Stomach (tissue), 4 donors: ENCODE measurements at regions not wholly inside any gene's neighbourhood (a gene's known extent, or its start where the extent isn't known, plus 50 kb on each side); places are given as distances from the start of the nearest gene placed in this dataset.

Experiments used
- EP300 ChIP-seq: sonication (generic); formaldehyde crosslinking; IDR thresholded peaks from one replicate; pipeline ENCODE4 v1.6.1; 2017; ENCODE audit warnings: antibody characterized with exemption
- POLR2A ChIP-seq, 4 donors: fragments of 450-650 bp; IDR thresholded peaks; one replicate each; pipeline ENCODE4 v1.6.1; 2016; ENCODE audit warnings: antibody characterized with exemption in 4 of 4, control low read depth in 2 of 4, mild to moderate bottlenecking in 1 of 4, moderate library complexity in 1 of 4
- POLR2AphosphoS5 ChIP-seq, 3 donors: sonication (generic); formaldehyde crosslinking; IDR thresholded peaks; one replicate each; pipeline ENCODE4 v1.6.1; 2016; ENCODE audit warnings: antibody characterized with exemption in 3 of 3
- TF ChIP-seq, protein P1 (sequence below), 7 experiments: fragments of 450-650 bp in 4 of 7; fragments of 200-600 bp in 3 of 7; sonication (generic) in 3 of 7; IDR thresholded peaks; one replicate each; pipeline ENCODE4 v1.5.1; 2016 to 2019; ENCODE audit warnings: antibody characterized with exemption in 7 of 7, control low read depth in 2 of 7, mild to moderate bottlenecking in 1 of 7

- no peak for TF ChIP-seq POLR2A (IDR thresholded peaks at IDR 0.05)
- TF ChIP-seq, protein P1, sequence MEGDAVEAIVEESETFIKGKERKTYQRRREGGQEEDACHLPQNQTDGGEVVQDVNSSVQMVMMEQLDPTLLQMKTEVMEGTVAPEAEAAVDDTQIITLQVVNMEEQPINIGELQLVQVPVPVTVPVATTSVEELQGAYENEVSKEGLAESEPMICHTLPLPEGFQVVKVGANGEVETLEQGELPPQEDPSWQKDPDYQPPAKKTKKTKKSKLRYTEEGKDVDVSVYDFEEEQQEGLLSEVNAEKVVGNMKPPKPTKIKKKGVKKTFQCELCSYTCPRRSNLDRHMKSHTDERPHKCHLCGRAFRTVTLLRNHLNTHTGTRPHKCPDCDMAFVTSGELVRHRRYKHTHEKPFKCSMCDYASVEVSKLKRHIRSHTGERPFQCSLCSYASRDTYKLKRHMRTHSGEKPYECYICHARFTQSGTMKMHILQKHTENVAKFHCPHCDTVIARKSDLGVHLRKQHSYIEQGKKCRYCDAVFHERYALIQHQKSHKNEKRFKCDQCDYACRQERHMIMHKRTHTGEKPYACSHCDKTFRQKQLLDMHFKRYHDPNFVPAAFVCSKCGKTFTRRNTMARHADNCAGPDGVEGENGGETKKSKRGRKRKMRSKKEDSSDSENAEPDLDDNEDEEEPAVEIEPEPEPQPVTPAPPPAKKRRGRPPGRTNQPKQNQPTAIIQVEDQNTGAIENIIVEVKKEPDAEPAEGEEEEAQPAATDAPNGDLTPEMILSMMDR (IDR thresholded peaks at IDR 0.05), result no peak
- TF ChIP-seq POLR2AphosphoS5 (IDR thresholded peaks at IDR 0.05), result no peak
- no peak for TF ChIP-seq EP300
Observed at GRCh38 chr4:126821152-126821551, 811.6 kb upstream of the INTU start.
